IMR-90 (cell line): ENCODE measurements at regions not wholly inside any gene's neighbourhood (a gene's known extent, or its start where the extent isn't known, plus 50 kb on each side); places are given as distances from the start of the nearest gene placed in this dataset.
A peak's percentile ranks its signal among the peaks of the same experiment; 100 is the strongest.

ENCODE experiments used
- ATAC-seq: fragments of 200-7000 bp; cut with Tn5 transposase; 2 replicates; pipeline ENCODE4 v1.9.1; 2020; ENCODE audit warnings: low read depth, mild to moderate bottlenecking, moderate library complexity
- BruUV-seq: library from RNA; stranded (reverse); fragments of 400-500 nt; replicated peaks from 2 replicates; lab custom pipeline; 2021; lab: Mats Ljungman, UMichigan
- CTCF ChIA-PET: fragments of 300-600 bp; formaldehyde crosslinking; extraction: SDS; loops from one replicate; lab custom pipeline; 2021; ENCODE audit warnings: antibody characterized with exemption; lab: Yijun Ruan, JAX
- POLR2A ChIA-PET: fragments of 300-600 bp; sonication (Branson Sonifier 250); formaldehyde crosslinking; loops from one replicate; lab custom pipeline; 2022; ENCODE audit warnings: antibody characterized with exemption; ENCODE audit not compliant: unreplicated experiment; lab: Charles Lee
- DNase-seq: peaks from one replicate; pipeline ENCODE4 v3.0.0; 2013
- H2AFZ ChIP-seq: replicated peaks from 2 replicates; pipeline ENCODE3; 2013; ENCODE audit warnings: low read length, mild to moderate bottlenecking; ENCODE audit not compliant: poor library complexity
- H2AK5ac ChIP-seq: 2 replicates; pipeline ENCODE4 v1.6.1; 2013; ENCODE audit warnings: low read depth, low read length, inconsistent platforms
- H2AK9ac ChIP-seq: replicated peaks from 2 replicates; pipeline ENCODE3; 2013; ENCODE audit warnings: mild to moderate bottlenecking, low read depth, low read length, moderate library complexity; ENCODE audit not compliant: poor library complexity
- H2BK120ac ChIP-seq: 2 replicates; pipeline ENCODE4 v1.6.1; 2013; ENCODE audit warnings: low read depth, low read length, inconsistent platforms
- H2BK15ac ChIP-seq: 3 replicates; pipeline ENCODE4 v1.6.1; 2013; ENCODE audit warnings: low read depth, low read length, inconsistent platforms
- H2BK20ac ChIP-seq: 2 replicates; pipeline ENCODE4 v1.6.1; 2013; ENCODE audit warnings: low read depth, mild to moderate bottlenecking, inconsistent platforms, low read length, moderate library complexity
- H2BK5ac ChIP-seq: 2 replicates; pipeline ENCODE4 v1.6.1; 2013; ENCODE audit warnings: mild to moderate bottlenecking, low read depth, low read length, inconsistent platforms; ENCODE audit not compliant: poor library complexity, severe bottlenecking
- H3K14ac ChIP-seq: replicated peaks from 2 replicates; pipeline ENCODE4 v1.6.1; 2013; ENCODE audit warnings: low read depth, low read length, inconsistent platforms
- H3K18ac ChIP-seq: 2 replicates; pipeline ENCODE4 v1.6.1; 2013; ENCODE audit warnings: low read depth, low read length, control low read depth
- H3K23ac ChIP-seq: 2 replicates; pipeline ENCODE4 v1.6.1; 2013; ENCODE audit warnings: low read depth, low read length, inconsistent platforms
- H3K27ac ChIP-seq: 2 replicates; pipeline ENCODE4 v1.5.1; 2013; ENCODE audit warnings: mild to moderate bottlenecking, control low read depth, low read length; ENCODE audit not compliant: insufficient read depth
- H3K27me3 ChIP-seq: 2 replicates; pipeline ENCODE4 v1.6.1; 2013; ENCODE audit warnings: low read length; ENCODE audit not compliant: control insufficient read depth, insufficient read depth
- H3K36me3 ChIP-seq: 2 replicates; pipeline ENCODE4 v1.6.1; 2013; ENCODE audit warnings: low read length, mixed read lengths; ENCODE audit not compliant: control insufficient read depth, insufficient read depth
- H3K4ac ChIP-seq: 2 replicates; pipeline ENCODE4 v1.6.1; 2013; ENCODE audit warnings: low read depth, low read length, inconsistent platforms
- H3K4me1 ChIP-seq: 2 replicates; pipeline ENCODE4 v1.6.1; 2013; ENCODE audit warnings: low read length, mixed read lengths; ENCODE audit not compliant: control insufficient read depth, insufficient read depth
- H3K4me2 ChIP-seq: 2 replicates; pipeline ENCODE4 v1.6.1; 2013; ENCODE audit warnings: low read depth, mild to moderate bottlenecking, control low read depth, low read length, moderate library complexity
- H3K4me3 ChIP-seq: 2 replicates; pipeline ENCODE4 v1.5.1; 2013; ENCODE audit warnings: low read depth, mild to moderate bottlenecking, control low read depth, low read length, moderate library complexity; ENCODE audit not compliant: insufficient read depth
- H3K56ac ChIP-seq: 2 replicates; pipeline ENCODE4 v1.6.1; 2013; ENCODE audit warnings: low read length, inconsistent platforms; ENCODE audit not compliant: insufficient read depth; ENCODE audit errors: extremely low read depth
- H3K79me1 ChIP-seq, 2 experiments: 2 replicates each; pipeline ENCODE4 v1.6.1; 2013; ENCODE audit warnings: low read length in 2 of 2, inconsistent platforms in 1 of 2, low read depth in 1 of 2
- H3K9ac ChIP-seq: 2 replicates; pipeline ENCODE4 v1.6.1; 2013; ENCODE audit warnings: low read depth, low read length, control low read depth
- H3K9me1 ChIP-seq: 2 replicates; pipeline ENCODE4 v1.6.1; 2013; ENCODE audit warnings: low read length, inconsistent platforms; ENCODE audit not compliant: insufficient read depth
- H3K9me3 ChIP-seq: 2 replicates; pipeline ENCODE4 v1.6.1; 2013; ENCODE audit warnings: low read length; ENCODE audit not compliant: control insufficient read depth, insufficient read depth
- H4K20me1 ChIP-seq: 2 replicates; pipeline ENCODE4 v1.6.1; 2013; ENCODE audit warnings: low read length, inconsistent platforms; ENCODE audit not compliant: insufficient read depth
- H4K5ac ChIP-seq: 2 replicates; pipeline ENCODE4 v1.6.1; 2013; ENCODE audit warnings: mild to moderate bottlenecking, low read depth, low read length, control low read depth
- H4K8ac ChIP-seq, 2 experiments: 2 replicates each; pipeline ENCODE4 v1.6.1; 2013; ENCODE audit warnings: low read depth in 2 of 2, low read length in 2 of 2, control low read depth in 1 of 2, inconsistent platforms in 1 of 2
- H4K91ac ChIP-seq: 2 replicates; pipeline ENCODE4 v1.6.1; 2013; ENCODE audit warnings: low read depth, low read length, inconsistent platforms; ENCODE audit not compliant: insufficient read depth
- FOS ChIP-seq: fragments of 150-350 bp; IDR thresholded peaks from 2 replicates; pipeline ENCODE4 v1.6.1; 2016; ENCODE audit warnings: low read depth, low read length
- MAFK ChIP-seq: IDR thresholded peaks from 2 replicates; pipeline ENCODE4 v1.6.1; 2012; ENCODE audit warnings: low read depth, low read length, improper control_type of control experiment
- NFE2L2 ChIP-seq: fragments of 150-350 bp; IDR thresholded peaks from 2 replicates; pipeline ENCODE4 v1.6.1; 2016; ENCODE audit warnings: low read depth, mild to moderate bottlenecking, low read length
- POLR2A ChIP-seq: IDR thresholded peaks from 2 replicates; pipeline ENCODE4 v1.6.1; 2012; ENCODE audit warnings: mild to moderate bottlenecking, low read depth, low read length
- RCOR1 ChIP-seq: IDR thresholded peaks from 2 replicates; pipeline ENCODE4 v1.6.1; 2012; ENCODE audit warnings: mild to moderate bottlenecking, low read length, improper control_type of control experiment; ENCODE audit not compliant: insufficient replicate concordance
- SMC3 ChIP-seq: fragments of 150-350 bp; IDR thresholded peaks from 2 replicates; pipeline ENCODE4 v1.6.1; 2016; ENCODE audit warnings: low read depth, mild to moderate bottlenecking, antibody characterized with exemption, low read length, moderate library complexity
- WGBS, 2 experiments: methylation state at CpG; one replicate each; pipeline versions ENCODE4 v1.1.5 to v1.1.7; 2013; ENCODE audit warnings: missing lambda C conversion rate in 2 of 2; ENCODE audit not compliant: insufficient read length in 1 of 2; ENCODE audit errors: extremely low coverage in 2 of 2; 5-methylcytosine and 5-hydroxymethylcytosine counted together
- dilution Hi-C: fragments of 300-500 bp; cut with HindIII; formaldehyde crosslinking; loops from one replicate; pipeline ENCODE4 v1.14.3; 2018; ENCODE audit warnings: low sequenced_read_pairs; ENCODE audit not compliant: unreplicated experiment
- in situ Hi-C: fragments of 300-500 bp; cut with MboI; formaldehyde crosslinking; loops from 3 replicates; pipeline ENCODE4 v1.14.3; 2019; ENCODE audit warnings: low sequenced_read_pairs, inconsistent platforms, mixed read lengths
- intact Hi-C: fragments of 100-400 bp; cut with micrococcal nuclease; formaldehyde crosslinking; loops from 2 replicates; pipeline ENCODE4 v1.10.0; 2022
- TF ChIP-seq, protein P1 (sequence below): fragments of 150-350 bp; IDR thresholded peaks from 2 replicates; pipeline ENCODE4 v1.6.1; 2017; ENCODE audit warnings: mild to moderate bottlenecking, antibody characterized with exemption, low read length, low read depth

GRCh38 chr5:96337048-96337781 lies 95.8 kb downstream of the PCSK1 start:
- Histone ChIP-seq H3K27me3 (no peaks in the 10 kb centered on the region), H3K23ac (peak overlapping the region; percentile 76), H3K18ac (peak overlapping the region; percentile 92), H4K20me1 (no peaks in the 10 kb centered on the region), H3K14ac (peak overlapping the region; percentile 74), H3K4me2 (peak overlapping the region; percentile 55; the same call in 1 of the 2 replicates), H3K27ac (peak overlapping the region; percentile 70; the same call in 1 of the 2 replicates), H3K56ac (no peak overlapping the region; the same call in 1 of the 2 replicates), H2BK20ac (peak overlapping the region; percentile 92), H4K91ac (peak overlapping the region; percentile 67), H4K5ac (peak overlapping the region; percentile 99), H3K9me1 (peaks cover 3% of the 10 kb centered on the region; the same call in 1 of the 2 replicates), H2BK5ac (peak overlapping the region; percentile 84), H3K4me1 (peaks cover 10% of the 10 kb centered on the region), H3K79me1 (peaks cover 0 to 15% of the 10 kb centered on the region in 2 experiments; a peak in 1 of 4 replicates), H3K4me3 (no peak overlapping the region), H2BK120ac (peak overlapping the region; percentile 93), H2BK15ac (peak overlapping the region; percentile 36; the same call in 2 of the 3 replicates), H3K4ac (peak overlapping the region; percentile 78), H4K8ac (peak overlapping the region; percentile 41 to 59), H3K9ac (peak overlapping the region; percentile 61; the same call in 1 of the 2 replicates), H3K36me3 (no peaks in the 10 kb centered on the region), H2AFZ (no peak overlapping the region), H2AK9ac (no peak overlapping the region), H2AK5ac (peak overlapping the region; percentile 89), H3K9me3 (no peaks in the 10 kb centered on the region)
- intact Hi-C loops (loop anchor here (2.0 to 10.0 kb wide), 7 partner anchors 40 to 315 kb away; no protein-coding TSS in a partner anchor), in situ Hi-C loops (loop anchor here (5.0 kb wide), 1 partner anchor 480 kb away; no protein-coding TSS in a partner anchor), dilution Hi-C loops (no loop called here)
- BruUV-seq: no TSS peak
- TF ChIP-seq, protein P1, sequence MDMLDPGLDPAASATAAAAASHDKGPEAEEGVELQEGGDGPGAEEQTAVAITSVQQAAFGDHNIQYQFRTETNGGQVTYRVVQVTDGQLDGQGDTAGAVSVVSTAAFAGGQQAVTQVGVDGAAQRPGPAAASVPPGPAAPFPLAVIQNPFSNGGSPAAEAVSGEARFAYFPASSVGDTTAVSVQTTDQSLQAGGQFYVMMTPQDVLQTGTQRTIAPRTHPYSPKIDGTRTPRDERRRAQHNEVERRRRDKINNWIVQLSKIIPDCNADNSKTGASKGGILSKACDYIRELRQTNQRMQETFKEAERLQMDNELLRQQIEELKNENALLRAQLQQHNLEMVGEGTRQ: no peak
- TF ChIP-seq SMC3 (no peak), FOS (no peak), MAFK (no peak), NFE2L2 (no peak), RCOR1 (no peak), POLR2A (no peak)
- ATAC-seq (peak; percentile 4; the same call in 1 of the 2 replicates), DNase-seq (no peak)
- POLR2A ChIA-PET: interaction anchor here (0.5 to 0.8 kb wide), 3 partner anchors 216 to 423 kb away, joined by 3 to 5 read pairs (median 3); no protein-coding TSS in a partner anchor
- CTCF ChIA-PET: interaction anchor here (0.5 to 1.1 kb wide), 6 partner anchors 39 to 517 kb away, joined by 3 to 5 read pairs (median 4); no protein-coding TSS in a partner anchor
- 88% methylated on average over 3 of the region's 4 CpGs; no CpG with 5 or more reads in 1 of the 2 experiments for WGBS, 2 experiments
